GM15510 (cell line): ENCODE measurements at regions not wholly inside any gene's neighbourhood (a gene's known extent, or its start where the extent isn't known, plus 50 kb on each side); places are given as distances from the start of the nearest gene placed in this dataset.

Experiments used
- POLR2A ChIP-seq: IDR thresholded peaks from 3 replicates; pipeline ENCODE4 v1.6.1; 2011; ENCODE audit warnings: borderline replicate concordance; ENCODE audit not compliant: insufficient read length; ENCODE audit errors: extremely low read depth

- TF ChIP-seq POLR2A = no peak
These were observed 61.9 kb downstream of the SYF2 start for GRCh38 chr1:25170439-25170838.

DNA sequence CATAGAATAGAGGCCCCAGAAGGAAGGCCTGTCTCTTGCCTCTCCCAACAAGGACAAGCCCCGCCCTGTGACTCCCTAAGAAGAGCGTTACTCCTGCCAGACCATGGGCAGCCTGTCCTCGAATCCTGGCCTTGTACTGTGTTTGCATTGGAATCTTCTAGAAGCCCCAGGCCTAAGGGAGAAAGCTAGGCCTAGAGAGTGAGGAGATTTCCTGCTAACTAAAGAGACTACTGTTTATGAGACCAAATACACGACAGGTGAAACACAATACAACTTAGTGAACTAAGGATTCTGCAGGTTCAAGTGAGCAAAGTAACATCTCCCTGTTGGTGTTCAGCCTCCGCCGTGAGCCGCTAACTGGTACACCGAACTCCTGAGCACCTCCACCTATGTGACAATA, 62.7 kb downstream of the SYF2 start:
- no peak for TF ChIP-seq POLR2A

- TF ChIP-seq POLR2A = no peak
These were observed 63.1 kb downstream of the SYF2 start for GRCh38 chr1:25169168-25169567.

GRCh38 chr1:25168193-25169071, 63.9 kb downstream of the SYF2 start:
- no peak for TF ChIP-seq POLR2A

DNA sequence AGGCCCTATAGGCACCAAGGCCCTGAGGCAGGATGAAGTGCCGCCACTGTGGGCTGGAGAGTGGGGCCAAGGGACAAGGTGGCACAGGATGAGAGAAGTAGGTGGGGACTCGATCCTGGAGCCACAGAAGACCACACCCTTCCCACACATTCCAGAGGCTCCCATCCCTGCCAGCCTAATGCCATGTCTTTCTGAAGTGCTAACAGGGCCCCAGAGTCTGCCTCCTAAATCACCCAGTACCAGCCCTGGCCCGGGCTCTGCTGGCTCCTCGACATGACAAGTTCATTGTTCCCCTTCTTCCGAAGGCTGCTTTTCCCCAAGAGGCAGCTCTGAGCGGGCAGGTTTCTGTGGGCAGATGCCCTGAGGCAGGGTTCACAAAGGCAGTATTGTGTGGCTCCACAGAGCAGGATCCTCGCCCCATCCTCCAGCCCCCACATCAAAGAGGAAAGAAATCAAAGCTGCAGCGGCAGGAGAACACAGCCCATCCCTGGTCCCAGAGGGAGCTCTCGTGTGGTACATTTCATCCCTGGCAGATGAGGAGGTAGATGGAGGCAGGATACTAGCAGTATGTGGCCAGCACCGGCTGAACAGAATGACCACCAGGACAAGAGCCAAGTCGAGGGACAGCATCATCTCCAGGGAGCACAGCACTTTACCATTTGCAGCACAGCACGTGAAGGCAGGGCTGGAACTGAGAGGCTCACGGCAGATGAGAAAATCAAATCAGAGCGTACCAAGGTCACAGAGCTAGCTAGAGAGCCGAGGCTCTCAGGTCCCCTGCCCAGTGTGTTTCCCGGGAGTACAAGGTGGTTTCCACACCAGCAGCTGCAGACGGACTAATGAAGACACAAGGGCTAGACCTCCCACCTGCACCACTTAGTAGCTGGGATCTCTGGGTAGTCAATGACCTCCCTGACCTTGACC, 64.8 kb downstream of the SYF2 start:
- no peak for TF ChIP-seq POLR2A

- TF ChIP-seq POLR2A = no peak
These were observed 65.5 kb downstream of the SYF2 start for GRCh38 chr1:25166847-25167246.

- no peak for TF ChIP-seq POLR2A
These were observed 68.3 kb downstream of the SYF2 start for GRCh38 chr1:25163986-25164385.

DNA sequence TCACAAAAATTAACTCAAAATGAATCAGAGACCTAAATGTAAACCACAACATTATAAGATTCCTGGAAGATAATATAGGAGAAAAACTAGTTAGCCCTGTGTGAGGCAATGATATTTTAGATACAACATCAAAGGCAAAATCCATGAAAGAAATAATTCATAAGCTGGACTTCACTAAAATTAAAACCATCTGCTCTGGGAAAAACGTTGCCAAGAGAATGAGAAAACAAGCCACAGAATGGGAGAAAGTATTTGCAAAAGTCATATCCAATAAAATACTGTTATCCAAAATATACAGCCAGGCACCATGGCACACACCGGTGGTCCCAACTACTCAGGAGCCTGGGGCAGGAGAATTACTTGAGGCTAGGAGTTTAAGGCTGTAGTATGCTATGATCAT, 70.3 kb downstream of the SYF2 start:
- TF ChIP-seq POLR2A = no peak

DNA sequence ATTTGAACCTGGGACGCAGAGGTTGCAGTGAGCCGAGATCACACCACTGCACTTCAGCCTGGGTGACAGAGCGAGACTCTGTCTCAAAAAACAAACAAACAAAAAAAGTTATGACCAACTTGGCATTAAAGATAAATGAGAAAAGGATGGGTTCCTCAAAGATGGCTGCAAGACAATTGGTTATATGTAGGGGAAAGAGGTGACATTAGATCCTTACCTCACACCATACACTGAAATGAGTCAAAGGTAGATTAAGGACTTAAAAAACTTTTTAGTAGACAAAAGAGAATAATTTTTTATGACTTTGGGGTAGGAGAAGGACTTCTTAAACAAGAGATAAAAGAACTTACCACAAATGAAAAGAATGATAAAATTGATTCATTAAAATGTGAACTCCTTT, 74.5 kb downstream of the SYF2 start:
- TF ChIP-seq POLR2A = no peak

DNA sequence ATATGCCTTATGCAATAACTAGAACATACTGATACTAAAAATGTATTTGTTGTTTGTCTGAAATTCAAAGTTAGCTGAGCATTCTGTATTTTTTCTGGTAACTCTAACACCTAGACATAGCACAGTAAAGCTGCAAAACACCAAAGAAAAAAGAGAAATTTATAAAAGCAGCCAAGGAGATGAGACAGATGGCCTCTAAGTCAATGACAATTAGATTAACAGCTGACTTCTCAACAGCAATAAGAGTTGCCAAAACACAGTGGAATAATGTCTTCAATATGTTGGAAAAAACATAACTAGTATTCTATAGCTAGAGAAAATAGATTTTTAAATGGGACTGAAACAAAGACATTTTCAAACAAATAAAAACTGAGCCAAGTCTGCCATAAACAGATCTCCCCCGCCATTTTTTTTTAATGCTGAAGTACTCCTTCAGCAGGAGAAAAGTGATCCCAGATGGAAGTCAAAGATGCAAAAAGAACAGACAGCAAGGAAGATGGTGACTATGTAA, 81.3 kb downstream of the SYF2 start:
- TF ChIP-seq POLR2A = no peak

DNA sequence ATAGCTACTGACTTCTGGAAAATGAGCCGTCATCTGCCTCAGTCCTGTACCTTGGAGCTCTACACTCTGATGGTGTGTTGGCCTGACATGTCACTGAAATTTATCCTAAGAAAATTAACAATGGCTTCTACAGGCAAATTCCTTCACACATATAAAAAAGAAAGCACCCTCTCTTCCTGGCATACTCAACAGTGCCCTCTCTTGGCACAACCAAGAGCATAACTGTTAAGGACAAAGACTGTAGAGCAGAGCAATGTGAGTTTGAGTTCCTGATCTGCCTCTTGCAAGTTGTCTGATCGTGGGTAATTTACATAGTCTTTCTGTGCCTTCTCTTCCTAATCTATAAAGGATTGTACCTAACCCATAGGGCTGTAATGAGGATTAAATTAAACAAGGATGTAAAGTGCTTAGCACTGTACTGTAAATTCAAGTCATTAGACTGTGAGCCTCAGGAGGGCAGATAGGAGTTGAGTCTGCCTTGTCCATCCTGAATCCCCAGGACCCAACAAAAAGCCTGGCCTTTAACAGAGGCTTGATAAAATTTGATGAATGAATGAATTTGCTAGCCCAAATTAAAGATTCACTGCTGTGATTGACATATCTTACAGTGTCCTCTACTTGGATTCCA, 83.5 kb downstream of the SYF2 start:
- no peak for TF ChIP-seq POLR2A

- TF ChIP-seq POLR2A = no peak
These were observed 85.8 kb downstream of the SYF2 start for GRCh38 chr1:25146451-25146855.

GRCh38 chr1:25145775-25146393, 86.4 kb downstream of the SYF2 start:
- TF ChIP-seq POLR2A = no peak

- no peak for TF ChIP-seq POLR2A
These were observed 92.1 kb downstream of the SYF2 start for GRCh38 chr1:25140073-25140797.

DNA sequence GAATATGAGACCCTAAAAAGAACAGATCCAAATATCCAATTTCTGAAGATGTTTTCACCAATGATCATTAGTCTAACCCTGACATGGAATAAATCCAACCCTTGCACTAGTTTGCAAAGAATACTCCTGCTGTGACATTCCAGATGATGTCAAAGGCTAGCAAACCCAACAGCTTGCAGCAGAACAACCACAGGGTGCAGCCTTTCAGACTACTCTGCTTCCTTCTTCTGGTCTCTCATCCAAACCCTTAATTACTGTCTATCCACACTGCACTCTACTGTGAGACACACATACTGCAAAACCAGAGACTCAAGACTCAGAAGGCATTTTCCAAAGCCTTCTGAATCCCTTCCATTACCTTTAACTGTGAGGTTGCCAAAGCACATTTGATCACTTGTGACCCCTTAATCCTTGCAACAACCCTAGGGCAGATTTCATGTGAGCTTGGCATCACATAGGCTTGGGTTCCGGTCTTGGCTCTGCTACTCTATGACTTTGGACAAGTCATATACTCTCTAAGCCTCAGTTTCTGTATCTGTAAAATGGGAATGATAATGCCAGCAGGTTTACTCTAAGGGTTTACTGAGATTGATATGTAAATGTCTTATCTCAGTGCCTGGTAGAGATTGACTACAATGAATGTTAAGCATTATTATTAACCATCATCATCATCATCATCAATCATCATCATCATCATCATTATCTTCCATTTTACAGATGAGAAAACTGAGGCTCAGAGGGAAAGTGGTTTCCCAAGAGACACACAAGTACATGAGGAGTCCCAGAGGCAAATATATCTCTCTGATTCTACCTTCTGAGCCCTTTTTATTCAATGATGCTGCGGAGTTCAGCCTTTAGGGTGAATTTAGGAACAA, 94.5 kb downstream of the SYF2 start:
- no peak for TF ChIP-seq POLR2A
